OCI-LY7 (cell line): ENCODE measurements at regions not wholly inside any gene's neighbourhood (a gene's known extent, or its start where the extent isn't known, plus 50 kb on each side); places are given as distances from the start of the nearest gene placed in this dataset.

Experiments used
- EZH2phosphoT487 ChIP-seq: fragments of 200-600 bp; sonication (generic); IDR thresholded peaks from 2 replicates; pipeline ENCODE4 v1.6.1; 2018; ENCODE audit warnings: low read depth, borderline replicate concordance, mild to moderate bottlenecking, mixed run types, antibody characterized with exemption, low read length, moderate library complexity, mixed read lengths
- TF ChIP-seq, protein P1 (sequence below): fragments of 200-600 bp; sonication (generic); conservative IDR thresholded peaks from 2 replicates; pipeline ENCODE4 v1.5.1; 2014; ENCODE audit warnings: mild to moderate bottlenecking, antibody characterized with exemption, low read length, moderate library complexity, mixed read lengths

DNA sequence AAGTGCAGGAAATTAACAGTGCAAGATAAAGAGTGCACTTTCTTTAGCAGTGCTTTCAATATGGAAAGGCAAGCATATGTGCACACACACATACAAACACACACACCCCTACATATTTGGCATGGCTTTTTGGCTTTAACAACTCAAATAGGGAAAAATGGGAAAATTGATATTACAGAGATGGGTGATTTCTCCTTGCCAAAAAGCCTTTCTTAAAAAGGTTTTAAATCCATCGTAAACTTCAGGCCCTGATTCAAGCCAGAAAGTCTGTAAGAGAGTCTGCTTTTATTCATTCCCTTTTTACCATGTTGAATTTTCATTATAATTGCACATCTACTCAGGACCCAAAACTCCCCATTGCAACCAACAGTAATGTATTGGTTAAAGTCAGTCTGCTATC is 612.0 kb upstream of the ACTRT1 start:
- TF ChIP-seq, protein P1, sequence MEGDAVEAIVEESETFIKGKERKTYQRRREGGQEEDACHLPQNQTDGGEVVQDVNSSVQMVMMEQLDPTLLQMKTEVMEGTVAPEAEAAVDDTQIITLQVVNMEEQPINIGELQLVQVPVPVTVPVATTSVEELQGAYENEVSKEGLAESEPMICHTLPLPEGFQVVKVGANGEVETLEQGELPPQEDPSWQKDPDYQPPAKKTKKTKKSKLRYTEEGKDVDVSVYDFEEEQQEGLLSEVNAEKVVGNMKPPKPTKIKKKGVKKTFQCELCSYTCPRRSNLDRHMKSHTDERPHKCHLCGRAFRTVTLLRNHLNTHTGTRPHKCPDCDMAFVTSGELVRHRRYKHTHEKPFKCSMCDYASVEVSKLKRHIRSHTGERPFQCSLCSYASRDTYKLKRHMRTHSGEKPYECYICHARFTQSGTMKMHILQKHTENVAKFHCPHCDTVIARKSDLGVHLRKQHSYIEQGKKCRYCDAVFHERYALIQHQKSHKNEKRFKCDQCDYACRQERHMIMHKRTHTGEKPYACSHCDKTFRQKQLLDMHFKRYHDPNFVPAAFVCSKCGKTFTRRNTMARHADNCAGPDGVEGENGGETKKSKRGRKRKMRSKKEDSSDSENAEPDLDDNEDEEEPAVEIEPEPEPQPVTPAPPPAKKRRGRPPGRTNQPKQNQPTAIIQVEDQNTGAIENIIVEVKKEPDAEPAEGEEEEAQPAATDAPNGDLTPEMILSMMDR: no peak
- no peak for TF ChIP-seq EZH2phosphoT487
